ENCODE measurements at regions not wholly inside any gene's neighbourhood (a gene's known extent, or its start where the extent isn't known, plus 50 kb on each side); places are given as distances from the start of the nearest gene placed in this dataset.

DNA sequence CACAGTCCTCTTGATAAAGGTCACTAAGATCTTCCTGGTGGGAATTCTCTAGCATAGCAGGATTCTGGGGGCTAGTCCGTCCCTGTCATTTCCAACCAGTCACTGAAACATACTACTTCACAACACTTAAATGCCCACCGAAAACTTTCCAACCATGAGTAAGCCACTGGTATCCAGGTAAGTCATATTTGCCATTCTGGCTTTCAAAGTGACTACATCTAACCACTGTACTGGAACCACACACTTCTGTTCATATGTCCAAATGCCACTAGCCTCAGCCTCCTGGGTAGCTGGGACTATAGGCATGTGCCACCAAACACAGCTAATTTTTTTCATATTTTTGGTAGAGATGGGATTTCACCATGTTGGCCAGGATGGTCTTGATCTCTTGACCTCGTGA is 64.3 kb upstream of the VANGL1 start:
- Histone ChIP-seq H3K27me3 (ENCODE audit: control insufficient read depth, insufficient read depth, low read length) (no peaks in the 10 kb centered on the region), H3K36me3 (replicated peaks; ENCODE audit: control insufficient read depth, insufficient read depth, low read length) (no peaks in the 10 kb centered on the region), H3K4me3 (ENCODE audit: insufficient read depth, low read depth, low read length) (no peak overlapping the region)
- no peak for DNase-seq

DNA sequence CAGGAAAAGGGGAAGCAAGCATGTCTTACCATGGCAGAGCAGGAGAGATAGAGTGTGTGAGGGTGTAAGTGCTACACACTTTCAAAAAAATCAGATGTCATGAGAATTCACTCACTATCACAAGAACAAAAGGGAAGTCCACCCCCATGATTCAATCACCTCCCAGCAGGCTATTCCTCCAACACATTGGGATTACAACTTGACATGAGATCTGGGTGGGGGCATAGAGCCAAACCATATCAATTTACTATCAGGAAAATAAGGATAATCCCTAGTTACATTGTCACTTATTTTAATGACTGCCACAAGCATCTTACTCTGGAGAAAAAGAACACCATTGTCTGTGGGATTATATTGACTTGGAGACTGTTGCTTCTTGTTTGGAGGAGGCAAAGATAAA is 66.1 kb upstream of the VANGL1 start:
- Histone ChIP-seq H3K27me3 (ENCODE audit: control insufficient read depth, insufficient read depth, low read length) (no peaks in the 10 kb centered on the region), H3K4me3 (ENCODE audit: insufficient read depth, low read depth, low read length) (no peak overlapping the region), H3K36me3 (replicated peaks; ENCODE audit: control insufficient read depth, insufficient read depth, low read length) (no peaks in the 10 kb centered on the region)
- DNase-seq, result no peak

DNA sequence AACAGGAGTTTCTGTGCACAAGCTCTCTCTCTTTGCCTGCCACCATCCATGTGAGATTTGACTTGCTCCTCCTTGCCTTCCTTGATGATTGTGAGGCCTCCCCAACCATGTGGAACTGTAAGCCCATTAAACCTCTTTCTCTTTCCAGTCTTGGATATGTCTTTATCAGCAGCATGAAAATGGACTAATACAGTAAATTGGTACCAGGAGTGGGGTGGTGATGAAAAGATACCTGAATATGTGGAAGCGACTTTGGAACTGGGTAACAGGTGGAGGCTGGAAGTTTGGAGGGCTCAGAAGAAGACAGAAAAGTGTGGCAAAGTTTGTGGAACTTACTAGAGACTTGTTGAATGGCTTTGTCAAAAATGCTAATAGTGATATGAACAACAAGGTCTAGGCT is 69.1 kb upstream of the VANGL1 start:
- no peak for DNase-seq
- no peak overlapping the region for H3K4me3 ChIP-seq (ENCODE audit: insufficient read depth, low read depth, low read length)

DNA sequence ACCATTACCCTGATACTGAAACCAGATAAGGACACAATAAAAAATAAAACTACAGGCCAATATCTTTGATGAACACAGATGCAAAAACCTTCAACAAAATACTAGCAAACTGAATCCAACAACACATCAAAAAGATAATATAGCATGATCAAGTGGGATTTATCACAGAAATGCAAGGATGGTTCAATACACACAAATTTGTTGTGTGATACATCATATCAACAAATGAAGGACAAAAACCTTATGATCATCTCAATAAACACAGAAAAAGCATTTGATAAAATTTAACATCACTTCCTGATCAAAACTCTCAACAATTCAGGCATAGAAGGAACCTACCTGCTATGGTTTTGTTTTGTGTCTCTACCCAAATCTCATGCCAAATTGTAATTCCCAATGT is 74.3 kb upstream of the VANGL1 start:
- no peaks in the 10 kb centered on the region; the same call in 1 of the 2 replicates for H3K36me3 ChIP-seq (replicated peaks; ENCODE audit: control insufficient read depth, insufficient read depth, low read length)
- no peak for DNase-seq
- no peak overlapping the region for H3K4me3 ChIP-seq (ENCODE audit: insufficient read depth, low read depth, low read length)
- no peaks in the 10 kb centered on the region for H3K27me3 ChIP-seq (ENCODE audit: control insufficient read depth, insufficient read depth, low read length)

More for the DNA sequence above, 69.1 kb upstream of the VANGL1 start:
- Histone ChIP-seq H3K27me3 (ENCODE audit: control insufficient read depth, insufficient read depth, low read length) (no peaks in the 10 kb centered on the region), H3K36me3 (replicated peaks; ENCODE audit: control insufficient read depth, insufficient read depth, low read length) (no peaks in the 10 kb centered on the region; the same call in 1 of the 2 replicates)

DNA sequence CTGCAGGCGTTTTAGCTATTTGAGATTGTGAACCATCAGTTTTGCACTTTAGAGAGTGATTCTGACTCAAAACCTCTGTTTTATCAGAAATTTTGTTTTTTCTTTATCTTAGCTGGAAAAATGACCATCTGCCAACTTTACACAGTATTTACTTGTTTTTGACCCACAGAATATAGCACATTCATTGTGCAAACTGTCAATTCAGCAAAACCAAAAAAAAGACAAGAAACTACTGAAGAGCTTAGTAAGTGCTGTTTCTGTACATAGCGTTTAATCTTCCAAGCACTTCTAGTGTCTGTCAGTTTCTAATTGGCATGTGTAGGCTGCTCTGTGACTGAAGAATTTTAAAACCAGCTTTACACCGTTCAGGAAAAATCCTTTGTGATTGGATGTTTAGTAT is 76.0 kb upstream of the VANGL1 start:
- H3K27me3 ChIP-seq (ENCODE audit: control insufficient read depth, insufficient read depth, low read length), result no peaks in the 10 kb centered on the region
- DNase-seq, result no peak
- H3K36me3 ChIP-seq (replicated peaks; ENCODE audit: control insufficient read depth, insufficient read depth, low read length), result no peaks in the 10 kb centered on the region; the same call in 1 of the 2 replicates
- no peak overlapping the region for H3K4me3 ChIP-seq (ENCODE audit: insufficient read depth, low read depth, low read length)

DNA sequence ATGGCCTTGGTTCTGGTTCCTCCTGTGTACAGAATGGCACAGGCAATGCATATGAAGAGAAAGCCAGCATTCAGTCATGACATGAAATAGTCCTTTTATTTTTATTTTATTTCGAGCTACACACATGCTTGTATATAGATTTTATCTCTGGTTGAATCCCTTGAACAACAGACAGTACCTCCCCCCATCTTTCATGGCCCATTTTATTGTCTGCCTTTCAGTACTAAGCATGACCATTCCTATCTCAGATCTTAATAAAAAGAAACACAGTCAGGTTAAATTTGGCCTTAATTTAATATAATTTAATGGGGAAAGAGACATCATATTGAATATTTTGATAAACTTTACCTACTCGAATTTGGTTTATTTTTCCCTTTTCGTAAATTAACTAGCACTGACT is 76.4 kb upstream of the VANGL1 start:
- Histone ChIP-seq H3K4me3 (ENCODE audit: insufficient read depth, low read depth, low read length) (no peak overlapping the region), H3K27me3 (ENCODE audit: control insufficient read depth, insufficient read depth, low read length) (no peaks in the 10 kb centered on the region), H3K36me3 (replicated peaks; ENCODE audit: control insufficient read depth, insufficient read depth, low read length) (no peaks in the 10 kb centered on the region; the same call in 1 of the 2 replicates)
- DNase-seq, result no peak

DNA sequence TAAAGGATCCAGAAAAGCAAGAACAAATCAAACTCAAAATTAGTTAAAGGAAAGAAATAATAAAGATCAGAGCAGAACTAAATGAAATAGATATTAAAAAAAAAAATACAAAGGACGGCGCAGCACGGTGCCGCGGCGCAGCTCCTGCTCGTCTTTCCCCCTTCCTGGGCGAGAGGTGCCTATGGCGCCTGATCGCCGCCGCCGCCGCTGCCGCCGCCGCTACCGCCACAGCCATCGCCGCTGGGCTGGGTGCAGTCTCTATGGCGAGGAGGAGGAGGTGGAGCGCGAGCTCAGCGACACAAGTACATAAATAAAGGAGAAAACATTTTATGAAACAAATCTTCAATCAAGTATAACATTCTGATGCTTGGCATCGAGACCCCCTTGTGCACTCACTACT is 77.6 kb upstream of the VANGL1 start:
- Histone ChIP-seq H3K4me3 (ENCODE audit: insufficient read depth, low read depth, low read length) (no peak overlapping the region), H3K27me3 (ENCODE audit: control insufficient read depth, insufficient read depth, low read length) (no peaks in the 10 kb centered on the region), H3K36me3 (replicated peaks; ENCODE audit: control insufficient read depth, insufficient read depth, low read length) (no peaks in the 10 kb centered on the region; the same call in 1 of the 2 replicates)
- DNase-seq, result peak; percentile 71

DNA sequence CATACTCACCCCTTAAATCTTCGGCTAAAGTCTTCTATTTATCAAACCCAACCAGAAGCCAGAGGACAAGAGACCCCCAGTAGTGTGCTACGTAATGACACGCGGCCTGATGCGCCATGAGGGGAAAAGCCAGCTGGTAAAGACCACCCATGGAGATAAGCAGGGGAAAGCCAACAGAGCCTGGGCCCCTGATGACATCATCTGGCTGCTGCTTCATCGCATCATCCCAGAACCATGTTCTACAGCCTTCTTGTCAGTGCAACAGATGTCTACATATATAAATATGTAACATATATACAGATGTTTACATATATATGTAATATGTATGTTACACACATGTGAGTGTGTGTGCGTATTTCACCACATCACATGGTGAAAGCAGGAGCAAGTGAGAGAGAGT is 81.7 kb upstream of the VANGL1 start:
- DNase-seq, result no peak
- Histone ChIP-seq H3K27me3 (ENCODE audit: control insufficient read depth, insufficient read depth, low read length) (no peaks in the 10 kb centered on the region), H3K4me3 (ENCODE audit: insufficient read depth, low read depth, low read length) (no peak overlapping the region), H3K36me3 (replicated peaks; ENCODE audit: control insufficient read depth, insufficient read depth, low read length) (no peaks in the 10 kb centered on the region)

DNA sequence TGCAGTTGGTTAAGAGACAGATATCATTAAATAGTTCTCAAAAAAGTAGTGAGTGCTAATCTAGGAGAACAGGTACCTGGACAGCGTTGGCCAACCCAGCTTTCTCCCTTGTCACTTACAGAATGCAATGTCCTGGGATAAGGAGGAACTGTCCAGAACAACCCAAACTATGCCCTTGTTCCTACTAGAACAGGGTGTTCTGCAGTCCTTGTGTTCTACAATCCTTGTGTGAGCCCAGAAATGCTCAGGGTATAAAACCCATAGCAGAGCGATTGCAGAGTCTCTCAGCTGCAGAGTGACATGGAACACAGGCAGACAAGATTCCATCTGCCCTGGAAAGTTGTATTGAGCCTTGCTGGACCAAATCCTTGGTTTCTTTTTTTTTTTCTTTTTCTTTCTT is 83.5 kb upstream of the VANGL1 start:
- no peak for DNase-seq

DNA sequence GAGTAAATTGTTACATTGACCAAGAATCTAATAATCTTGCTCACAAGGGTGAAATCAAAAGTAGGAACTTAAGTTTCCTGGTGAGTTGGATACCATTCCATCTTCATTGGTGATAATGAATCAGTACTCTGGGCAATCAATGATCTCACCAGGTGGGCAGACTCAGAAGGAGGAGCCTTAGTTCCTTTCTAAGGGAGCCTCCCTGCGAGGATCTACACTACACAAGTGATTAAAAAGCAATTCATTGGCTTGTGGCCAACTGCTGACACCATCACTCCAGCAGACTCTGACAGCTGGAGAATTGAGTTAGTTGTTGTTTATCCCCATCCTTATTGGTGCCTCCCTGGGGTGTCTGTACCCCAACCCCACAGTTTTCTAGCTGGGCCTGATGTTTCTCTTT is 84.1 kb upstream of the VANGL1 start:
- H3K4me3 ChIP-seq (ENCODE audit: insufficient read depth, low read depth, low read length), result no peak overlapping the region
- no peaks in the 10 kb centered on the region for H3K36me3 ChIP-seq (replicated peaks; ENCODE audit: control insufficient read depth, insufficient read depth, low read length)
- H3K27me3 ChIP-seq (ENCODE audit: control insufficient read depth, insufficient read depth, low read length), result no peaks in the 10 kb centered on the region
- DNase-seq, result peak; percentile 25

More for the DNA sequence above, 83.5 kb upstream of the VANGL1 start:
- Histone ChIP-seq H3K36me3 (replicated peaks; ENCODE audit: control insufficient read depth, insufficient read depth, low read length) (no peaks in the 10 kb centered on the region), H3K27me3 (ENCODE audit: control insufficient read depth, insufficient read depth, low read length) (no peaks in the 10 kb centered on the region), H3K4me3 (ENCODE audit: insufficient read depth, low read depth, low read length) (no peak overlapping the region)

DNA sequence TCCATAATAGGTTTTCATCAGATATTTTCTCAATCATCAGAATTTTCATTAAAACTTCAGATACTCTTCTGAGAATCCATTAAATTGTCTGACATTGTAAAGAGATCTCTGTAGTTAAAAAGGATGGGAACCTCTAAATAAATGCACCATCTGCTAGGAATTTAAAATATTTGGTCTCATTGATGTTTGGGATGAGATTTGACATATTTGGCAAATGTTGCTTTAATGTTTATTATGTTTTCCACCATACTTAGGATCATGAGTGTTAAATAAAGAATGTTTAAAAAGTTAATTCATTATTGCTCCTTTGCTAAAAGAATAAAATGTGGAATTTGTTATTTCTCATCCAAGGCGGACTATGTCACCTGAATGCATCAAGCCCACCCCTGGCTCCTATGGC is 85.5 kb upstream of the VANGL1 start:
- H3K4me3 ChIP-seq (ENCODE audit: insufficient read depth, low read depth, low read length), result no peak overlapping the region
- H3K27me3 ChIP-seq (ENCODE audit: control insufficient read depth, insufficient read depth, low read length), result no peaks in the 10 kb centered on the region
- no peaks in the 10 kb centered on the region for H3K36me3 ChIP-seq (replicated peaks; ENCODE audit: control insufficient read depth, insufficient read depth, low read length)
- no peak for DNase-seq

DNA sequence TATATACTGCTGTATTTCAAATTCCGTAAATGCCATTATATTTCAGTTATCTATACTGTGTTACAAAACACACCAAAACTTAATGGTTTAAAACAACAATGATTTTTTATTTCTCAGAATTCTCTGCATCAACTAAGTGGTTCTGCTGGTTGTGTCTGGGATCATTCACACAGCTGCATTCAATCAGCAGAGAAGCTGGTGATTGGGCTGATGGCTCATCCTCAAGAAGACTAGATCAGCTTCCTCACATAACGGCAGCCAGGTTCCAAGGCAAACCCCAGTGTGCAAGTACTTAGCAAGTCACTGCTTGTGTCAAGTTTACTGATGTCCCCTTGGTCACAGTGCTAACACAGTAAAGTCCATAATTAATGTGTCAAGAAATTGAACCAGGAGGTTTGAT is 86.3 kb upstream of the VANGL1 start:
- H3K36me3 ChIP-seq (replicated peaks; ENCODE audit: control insufficient read depth, insufficient read depth, low read length), result no peaks in the 10 kb centered on the region
- no peak for DNase-seq
- no peak overlapping the region for H3K4me3 ChIP-seq (ENCODE audit: insufficient read depth, low read depth, low read length)
- no peaks in the 10 kb centered on the region for H3K27me3 ChIP-seq (ENCODE audit: control insufficient read depth, insufficient read depth, low read length)

DNA sequence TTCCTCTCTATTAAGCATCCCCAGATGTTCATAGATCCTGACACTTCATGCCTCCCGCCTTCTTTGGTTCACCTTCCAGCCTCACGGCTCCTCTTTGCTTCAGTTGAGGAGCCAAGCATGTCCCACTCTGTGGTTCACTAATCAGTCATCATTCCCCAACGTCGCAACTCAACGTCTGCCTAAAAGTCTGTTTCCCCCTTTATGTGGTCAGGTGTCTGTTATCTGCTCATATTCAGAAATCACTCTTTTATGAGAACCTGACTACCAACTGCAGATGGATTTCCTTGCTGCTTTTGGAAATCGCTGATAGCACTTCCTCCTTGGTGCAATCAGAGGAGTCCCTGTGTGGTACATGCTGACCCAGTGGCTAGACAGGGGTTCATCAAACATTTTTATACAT is 94.1 kb upstream of the VANGL1 start:
- no peaks in the 10 kb centered on the region for H3K27me3 ChIP-seq (ENCODE audit: control insufficient read depth, insufficient read depth, low read length)
- no peaks in the 10 kb centered on the region for H3K36me3 ChIP-seq (replicated peaks; ENCODE audit: control insufficient read depth, insufficient read depth, low read length)
- DNase-seq, result no peak
- H3K4me3 ChIP-seq (ENCODE audit: insufficient read depth, low read depth, low read length), result no peak overlapping the region

DNA sequence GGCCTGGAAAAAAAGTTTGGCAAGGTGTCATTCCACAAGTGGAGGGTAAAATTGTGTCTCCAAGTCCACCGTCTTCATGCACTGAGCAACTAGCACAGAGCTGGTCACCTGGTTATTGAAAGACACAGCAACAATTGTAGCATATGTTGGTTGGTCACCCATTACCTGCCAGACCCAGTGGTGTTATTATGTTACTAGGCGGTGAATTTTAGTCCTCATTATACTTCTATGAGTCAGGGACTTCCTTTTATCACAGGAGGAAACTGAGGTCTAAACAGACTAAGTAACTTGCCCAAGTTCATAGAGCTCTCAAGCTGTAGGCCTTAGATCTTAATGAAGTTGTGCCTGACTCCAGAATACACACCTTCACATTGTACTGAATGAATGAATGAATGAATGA is 94.9 kb upstream of the VANGL1 start:
- Histone ChIP-seq H3K4me3 (ENCODE audit: insufficient read depth, low read depth, low read length) (no peak overlapping the region), H3K27me3 (ENCODE audit: control insufficient read depth, insufficient read depth, low read length) (no peaks in the 10 kb centered on the region), H3K36me3 (replicated peaks; ENCODE audit: control insufficient read depth, insufficient read depth, low read length) (no peaks in the 10 kb centered on the region)
- DNase-seq, result no peak

DNA sequence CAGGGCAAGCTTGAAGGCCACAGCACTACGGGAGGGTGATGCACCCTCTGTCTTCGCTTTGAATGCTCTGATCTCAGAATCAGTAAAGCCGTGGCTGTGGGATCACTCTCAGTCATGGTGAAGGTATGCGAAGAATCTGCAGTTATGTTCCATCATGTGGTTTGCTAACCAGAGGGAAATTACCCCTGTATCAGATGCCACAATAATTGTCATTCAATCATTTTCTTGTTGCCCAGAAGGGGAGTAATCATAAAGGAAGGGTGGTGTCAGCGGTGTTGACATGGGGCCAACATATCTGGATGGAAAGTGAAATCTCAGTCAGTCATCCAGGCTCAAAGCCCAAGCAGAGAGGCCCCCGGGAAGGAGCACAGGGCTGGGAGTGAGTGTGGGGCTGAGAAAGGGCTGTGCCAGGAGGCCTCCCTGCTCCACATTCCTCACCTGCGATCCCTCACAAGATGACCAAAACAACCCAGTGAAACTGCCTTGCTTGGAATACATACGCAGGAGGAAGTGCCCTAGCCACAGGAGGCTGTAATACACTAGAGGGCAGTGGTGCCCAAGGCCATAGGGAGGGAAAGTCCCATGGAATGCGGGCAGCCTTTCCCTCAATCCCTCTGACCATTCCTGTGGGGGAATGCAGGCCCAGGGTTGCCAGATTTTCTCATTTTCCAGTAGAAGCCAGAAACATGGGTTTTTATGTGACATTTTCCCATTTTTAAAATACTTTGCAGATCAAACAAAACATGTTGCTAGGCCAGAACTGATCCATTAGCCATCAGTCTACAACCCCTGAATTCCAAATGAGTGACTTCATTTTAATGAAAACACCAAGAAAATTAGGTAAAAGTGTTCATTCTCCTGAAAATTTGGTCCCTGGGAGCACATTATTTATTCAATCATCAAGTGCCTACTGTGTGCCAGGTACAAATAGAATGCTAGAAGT is 95.7 kb upstream of the VANGL1 start:
- no peak overlapping the region for H3K4me3 ChIP-seq (ENCODE audit: insufficient read depth, low read depth, low read length)
- DNase-seq, result peak; percentile 72
- no peaks in the 10 kb centered on the region for H3K27me3 ChIP-seq (ENCODE audit: control insufficient read depth, insufficient read depth, low read length)
- no peaks in the 10 kb centered on the region for H3K36me3 ChIP-seq (replicated peaks; ENCODE audit: control insufficient read depth, insufficient read depth, low read length)
